GM23338 (cell line): ENCODE measurements at regions not wholly inside any gene's neighbourhood (a gene's known extent, or its start where the extent isn't known, plus 50 kb on each side); places are given as distances from the start of the nearest gene placed in this dataset.

Source experiments
- ATAC-seq: fragments of 200-7000 bp; cut with Tn5 transposase; 3 replicates; pipeline ENCODE4 v1.9.1; 2020
- DNase-seq: peaks from one replicate; pipeline ENCODE4 v3.0.0-alpha.2; 2015; ENCODE audit warnings: low spot score
- H2AFZ ChIP-seq: fragments of 200-600 bp; sonication (generic); 2 replicates; pipeline ENCODE4 v1.8.0; 2016; ENCODE audit warnings: antibody characterized with exemption, mild to moderate bottlenecking, moderate library complexity
- H3F3A ChIP-seq: fragments of 200-600 bp; sonication (generic); replicated peaks from 2 replicates; pipeline ENCODE4 v1.8.0; 2017; ENCODE audit warnings: antibody characterized with exemption, mixed run types, low read depth
- H3K27ac ChIP-seq: fragments of 200-600 bp; sonication (generic); 2 replicates; pipeline ENCODE4 v1.6.1; 2016; ENCODE audit warnings: low read depth
- H3K27me3 ChIP-seq: fragments of 200-600 bp; sonication (generic); 2 replicates; pipeline ENCODE4 v1.8.0; 2016; ENCODE audit warnings: mild to moderate bottlenecking, mixed run types, moderate library complexity; ENCODE audit not compliant: insufficient read depth
- H3K36me3 ChIP-seq: fragments of 200-600 bp; sonication (generic); 2 replicates; pipeline ENCODE4 v1.8.0; 2016; ENCODE audit warnings: mild to moderate bottlenecking; ENCODE audit not compliant: insufficient read depth
- H3K4me1 ChIP-seq: fragments of 200-600 bp; sonication (generic); 2 replicates; pipeline ENCODE4 v1.8.0; 2016; ENCODE audit warnings: mild to moderate bottlenecking, moderate library complexity; ENCODE audit not compliant: insufficient read depth
- H3K4me2 ChIP-seq: fragments of 200-600 bp; sonication (generic); 2 replicates; pipeline ENCODE4 v1.7.1; 2017; ENCODE audit warnings: mixed run types
- H3K4me3 ChIP-seq: fragments of 200-600 bp; sonication (generic); 2 replicates; pipeline ENCODE4 v1.6.1; 2016; ENCODE audit warnings: mixed run types
- H3K79me2 ChIP-seq: fragments of 200-600 bp; sonication (generic); replicated peaks from 2 replicates; pipeline ENCODE4 v1.8.0; 2017; ENCODE audit warnings: mild to moderate bottlenecking; ENCODE audit not compliant: insufficient read depth
- H3K9me2 ChIP-seq: fragments of 200-600 bp; sonication (generic); 2 replicates; pipeline ENCODE4 v1.8.0; 2017; ENCODE audit not compliant: insufficient read depth
- H4K20me1 ChIP-seq: fragments of 200-600 bp; sonication (generic); replicated peaks from 2 replicates; pipeline ENCODE4 v1.8.0; 2017; ENCODE audit warnings: mild to moderate bottlenecking; ENCODE audit not compliant: insufficient read depth
- H3K27ac Mint-ChIP-seq: 2 replicates; pipeline ENCODE4 v1.8.0; 2020; ENCODE audit warnings: inconsistent platforms, mild to moderate bottlenecking, moderate library complexity, mixed read lengths
- H3K27me3 Mint-ChIP-seq: 3 replicates; pipeline ENCODE4 v1.8.0; 2022; ENCODE audit warnings: low read depth, mild to moderate bottlenecking, moderate library complexity, mixed read lengths, inconsistent platforms; ENCODE audit not compliant: insufficient read depth, poor library complexity
- H3K36me3 Mint-ChIP-seq: 3 replicates; pipeline ENCODE4 v1.8.0; 2021; ENCODE audit warnings: low read depth, mild to moderate bottlenecking, inconsistent platforms, moderate library complexity, mixed read lengths
- H3K4me1 Mint-ChIP-seq: 3 replicates; pipeline ENCODE4 v1.8.0; 2020; ENCODE audit warnings: mild to moderate bottlenecking, inconsistent platforms, mixed read lengths
- H3K4me3 Mint-ChIP-seq: 3 replicates; pipeline ENCODE4 v1.8.0; 2021; ENCODE audit warnings: moderate library complexity, mild to moderate bottlenecking, inconsistent platforms, mixed read lengths
- H3K9me3 Mint-ChIP-seq: 3 replicates; pipeline ENCODE4 v1.8.0; 2020; ENCODE audit warnings: moderate library complexity, mild to moderate bottlenecking, inconsistent platforms, mixed read lengths
- CREB1 ChIP-seq: fragments of 250-450 bp; sonication (Bioruptor Pico); IDR thresholded peaks from 2 replicates; pipeline ENCODE4 v1.5.0; 2020; ENCODE audit warnings: low read depth, mild to moderate bottlenecking, moderate library complexity
- CTCF ChIP-seq, 2 experiments: fragments of 200-600 bp in 1 of 2; sonication (generic) in 1 of 2; conservative IDR thresholded peaks; 2 replicates each; pipeline versions ENCODE4 v1.5.1 to v1.6.1; 2016 to 2017; ENCODE audit warnings: antibody characterized with exemption in 2 of 2, low read depth in 2 of 2, mild to moderate bottlenecking in 2 of 2, moderate library complexity in 1 of 2
- ETS1 ChIP-seq: IDR thresholded peaks from 2 replicates; pipeline ENCODE4 v1.6.1; 2016; ENCODE audit warnings: antibody characterized with exemption
- EZH2 ChIP-seq: fragments of 200-600 bp; sonication (generic); IDR thresholded peaks from one replicate; pipeline ENCODE4 v1.8.0; 2017; ENCODE audit warnings: antibody characterized with exemption, mild to moderate bottlenecking, low read depth; ENCODE audit not compliant: unreplicated experiment
- EZH2phosphoT487 ChIP-seq: fragments of 200-600 bp; sonication (generic); IDR thresholded peaks from one replicate; pipeline ENCODE4 v1.8.1; 2018; ENCODE audit warnings: antibody characterized with exemption; ENCODE audit not compliant: unreplicated experiment
- JUNB ChIP-seq: IDR thresholded peaks from one replicate; pipeline ENCODE4 v1.6.1; 2016; ENCODE audit warnings: antibody characterized with exemption; ENCODE audit not compliant: unreplicated experiment
- NANOG ChIP-seq: IDR thresholded peaks from 2 replicates; pipeline ENCODE4 v1.6.1; 2016; ENCODE audit warnings: antibody characterized with exemption, borderline replicate concordance
- POLR2AphosphoS5 ChIP-seq: IDR thresholded peaks from 2 replicates; pipeline ENCODE4 v1.6.1; 2016; ENCODE audit warnings: antibody characterized with exemption, low read depth
- REST ChIP-seq: IDR thresholded peaks from one replicate; pipeline ENCODE4 v1.6.1; 2018; ENCODE audit warnings: antibody characterized with exemption; ENCODE audit not compliant: unreplicated experiment
- STAT1 ChIP-seq: IDR thresholded peaks from one replicate; pipeline ENCODE4 v1.6.1; 2016; ENCODE audit warnings: antibody characterized with exemption; ENCODE audit not compliant: unreplicated experiment
- ZNF114 ChIP-seq: fragments of 250-450 bp; sonication (Bioruptor Pico); IDR thresholded peaks from 2 replicates; pipeline ENCODE4 v1.5.0; 2020; ENCODE audit warnings: mild to moderate bottlenecking, moderate library complexity
- ZNF331 ChIP-seq: fragments of 250-450 bp; sonication (Bioruptor Pico); IDR thresholded peaks from 2 replicates; pipeline ENCODE4 v1.5.0; 2020; ENCODE audit warnings: low read depth, mild to moderate bottlenecking, moderate library complexity
- ZNF462 ChIP-seq: fragments of 250-450 bp; sonication (Bioruptor Pico); IDR thresholded peaks from 2 replicates; pipeline ENCODE4 v1.5.0; 2020; ENCODE audit warnings: mild to moderate bottlenecking, moderate library complexity

- Histone ChIP-seq H3K79me2 (no peaks in the 10 kb centered on the region), H3K27me3 (no peaks in the 10 kb centered on the region), H3K9me2 (no peaks in the 10 kb centered on the region), H2AFZ (no peak overlapping the region), H3K36me3 (no peaks in the 10 kb centered on the region), H3K27ac (no peak overlapping the region), H3K4me2 (no peak overlapping the region), H3K4me1 (peaks cover 11% of the 10 kb centered on the region; the same call in 1 of the 2 replicates), H3K4me3 (no peak overlapping the region), H4K20me1 (no peaks in the 10 kb centered on the region), H3F3A (no peaks in the 10 kb centered on the region)
- TF ChIP-seq NANOG = no peak
- TF ChIP-seq JUNB = no peak
- no peak for TF ChIP-seq POLR2AphosphoS5
- TF ChIP-seq CREB1 (CRISPR knock-in tag) = no peak
- no peak for TF ChIP-seq EZH2
- TF ChIP-seq REST = no peak
- no peak for TF ChIP-seq STAT1
- no peak for TF ChIP-seq EZH2phosphoT487
- no peak for TF ChIP-seq ZNF114 (CRISPR knock-in tag)
- TF ChIP-seq ZNF331 (CRISPR knock-in tag) = no peak
- TF ChIP-seq ZNF462 = no peak
- no peak for TF ChIP-seq ETS1
- TF ChIP-seq CTCF (conservative IDR thresholded peaks at IDR 0.05; ENCODE audit: low read depth in 2 of 2) = no peak
- Mint-ChIP-seq H3K27ac (no peak overlapping the region), H3K27me3 (no peaks in the 10 kb centered on the region), H3K4me1 (peaks cover 11% of the 10 kb centered on the region), H3K36me3 (no peaks in the 10 kb centered on the region), H3K4me3 (no peak overlapping the region), H3K9me3 (no peaks in the 10 kb centered on the region)
- DNase-seq (no peak), ATAC-seq (no peak)
These were observed 496.7 kb upstream of the NMUR2 start for GRCh38 chr5:152901754-152902153.
